Endodermal cell (in vitro differentiated cells): ENCODE measurements at regions not wholly inside any gene's neighbourhood (a gene's known extent, or its start where the extent isn't known, plus 50 kb on each side); places are given as distances from the start of the nearest gene placed in this dataset.

Experiments used
- DNase-seq: peaks from one replicate; pipeline ENCODE4 v3.0.0-alpha.2; 2017
- H3K27ac ChIP-seq: 2 replicates; pipeline ENCODE4 v1.5.1; 2013; ENCODE audit warnings: mild to moderate bottlenecking, low read depth, low read length, moderate library complexity
- H3K27me3 ChIP-seq: 2 replicates; pipeline ENCODE4 v1.6.1; 2013; ENCODE audit warnings: mild to moderate bottlenecking, low read length, moderate library complexity; ENCODE audit not compliant: insufficient read depth, control insufficient read depth, poor library complexity, severe bottlenecking
- H3K36me3 ChIP-seq: 2 replicates; pipeline ENCODE4 v1.7.0; 2013; ENCODE audit warnings: mild to moderate bottlenecking, low read length, moderate library complexity; ENCODE audit not compliant: control insufficient read depth, insufficient read depth
- H3K4me1 ChIP-seq: one replicate; pipeline ENCODE4 v1.7.0; 2013; ENCODE audit warnings: low read length; ENCODE audit not compliant: control insufficient read depth, insufficient read depth
- H3K4me3 ChIP-seq: 2 replicates; pipeline ENCODE4 v1.5.1; 2013; ENCODE audit warnings: mild to moderate bottlenecking, low read length, moderate library complexity
- H3K9ac ChIP-seq: 2 replicates; pipeline ENCODE4 v1.6.1; 2013; ENCODE audit warnings: mild to moderate bottlenecking, low read length, moderate library complexity; ENCODE audit not compliant: poor library complexity, severe bottlenecking; ENCODE audit errors: extremely low read depth
- H3K9me3 ChIP-seq: 2 replicates; pipeline ENCODE4 v1.6.1; 2013; ENCODE audit warnings: mild to moderate bottlenecking, low read length, moderate library complexity; ENCODE audit not compliant: control insufficient read depth
- H3K27ac Mint-ChIP-seq: 2 replicates; pipeline ENCODE4 v1.8.0; 2020; ENCODE audit warnings: mixed read lengths
- H3K27me3 Mint-ChIP-seq: 2 replicates; pipeline ENCODE4 v1.8.0; 2021; ENCODE audit warnings: mild to moderate bottlenecking, mixed read lengths; ENCODE audit not compliant: insufficient read depth
- H3K36me3 Mint-ChIP-seq: 2 replicates; pipeline ENCODE4 v1.8.0; 2020; ENCODE audit warnings: low read depth, mixed read lengths
- H3K4me1 Mint-ChIP-seq: 2 replicates; pipeline ENCODE4 v1.8.0; 2020; ENCODE audit warnings: mixed read lengths
- H3K4me3 Mint-ChIP-seq: 2 replicates; pipeline ENCODE4 v1.8.0; 2020; ENCODE audit warnings: mild to moderate bottlenecking, moderate library complexity, mixed read lengths
- H3K9me3 Mint-ChIP-seq: 2 replicates; pipeline ENCODE4 v1.8.0; 2020; ENCODE audit warnings: mild to moderate bottlenecking, mixed read lengths
- CTCF ChIP-seq: fragments of 200-600 bp; sonication (generic); conservative IDR thresholded peaks from 2 replicates; pipeline ENCODE4 v1.5.0; 2021; ENCODE audit warnings: antibody characterized with exemption, mild to moderate bottlenecking
- WGBS, 2 experiments: methylation state at CpG; one replicate each; pipeline versions ENCODE4 v1.1.5 to v1.1.7; 2013; ENCODE audit warnings: missing lambda C conversion rate in 2 of 2, mixed read lengths in 1 of 2; ENCODE audit not compliant: insufficient coverage in 1 of 2, insufficient read length in 1 of 2; 5-methylcytosine and 5-hydroxymethylcytosine counted together

GRCh38 chr19:32171719-32172151, 173.7 kb upstream of the ZNF507 start:
- WGBS, 2 experiments = 89 to 91% methylated on average over 7 to 12 of the region's 12 CpGs
- Mint-ChIP-seq H3K9me3 (no peaks in the 10 kb centered on the region), H3K4me1 (no peaks in the 10 kb centered on the region), H3K36me3 (no peaks in the 10 kb centered on the region), H3K27me3 (peaks cover 3% of the 10 kb centered on the region), H3K27ac (no peak overlapping the region), H3K4me3 (no peak overlapping the region)
- no peaks in the 10 kb centered on the region for H3K9me3 ChIP-seq
- H3K27ac ChIP-seq = no peak overlapping the region
- no peak overlapping the region for H3K9ac ChIP-seq
- no peak for TF ChIP-seq CTCF
- H3K36me3 ChIP-seq = no peaks in the 10 kb centered on the region
- H3K27me3 ChIP-seq = no peaks in the 10 kb centered on the region
- H3K4me3 ChIP-seq = no peak overlapping the region
- H3K4me1 ChIP-seq = no peaks in the 10 kb centered on the region
- no peak for DNase-seq

DNA sequence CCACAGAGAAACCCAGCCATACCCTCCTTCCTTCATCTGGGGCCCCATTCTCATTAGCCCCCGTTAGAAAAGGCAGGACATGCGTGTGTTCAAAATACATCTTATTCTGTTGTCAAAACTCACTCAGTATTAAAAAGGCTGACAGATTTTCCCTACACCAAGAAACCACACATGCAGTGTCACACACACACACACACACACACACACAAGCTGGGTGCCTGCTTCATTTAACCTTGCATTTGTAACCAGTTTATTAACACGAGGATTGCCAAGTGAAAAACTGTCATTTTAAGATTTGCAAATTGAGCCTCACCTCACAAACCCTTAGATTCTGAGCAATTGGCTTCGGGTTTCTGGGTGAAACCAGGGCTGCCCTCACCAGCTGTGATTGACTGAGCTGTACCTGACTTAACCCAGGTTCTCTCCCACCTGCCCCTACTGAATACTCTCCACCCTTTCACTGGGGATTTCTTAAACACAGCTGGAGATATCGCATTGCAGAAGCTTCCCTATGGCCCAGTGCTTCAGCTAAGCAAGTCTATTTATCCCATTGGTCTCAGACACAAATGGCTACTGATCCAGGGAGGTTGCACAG, 172.7 kb upstream of the ZNF507 start:
- Histone ChIP-seq H3K27me3 (no peaks in the 10 kb centered on the region), H3K4me3 (no peak overlapping the region), H3K9ac (no peak overlapping the region), H3K36me3 (no peaks in the 10 kb centered on the region), H3K4me1 (no peaks in the 10 kb centered on the region), H3K27ac (no peak overlapping the region), H3K9me3 (no peaks in the 10 kb centered on the region)
- Mint-ChIP-seq H3K4me3 (no peak overlapping the region), H3K9me3 (no peaks in the 10 kb centered on the region), H3K27ac (no peak overlapping the region), H3K4me1 (no peaks in the 10 kb centered on the region), H3K27me3 (peaks cover 3% of the 10 kb centered on the region), H3K36me3 (no peaks in the 10 kb centered on the region)
- no peak for TF ChIP-seq CTCF
- DNase-seq = no peak
- WGBS, 2 experiments = 77 to 80% methylated on average over 3 to 5 of the region's 5 CpGs

GRCh38 chr19:32173836-32174235, 171.6 kb upstream of the ZNF507 start:
- H3K9ac ChIP-seq = no peak overlapping the region
- H3K4me3 ChIP-seq = no peak overlapping the region
- Mint-ChIP-seq H3K4me1 (no peaks in the 10 kb centered on the region), H3K4me3 (no peak overlapping the region), H3K36me3 (no peaks in the 10 kb centered on the region), H3K9me3 (no peaks in the 10 kb centered on the region), H3K27ac (no peak overlapping the region), H3K27me3 (peaks cover 3% of the 10 kb centered on the region)
- WGBS, 2 experiments = 93 to 94% methylated on average over 2 to 3 of the region's 3 CpGs
- no peaks in the 10 kb centered on the region for H3K4me1 ChIP-seq
- no peaks in the 10 kb centered on the region for H3K36me3 ChIP-seq
- no peaks in the 10 kb centered on the region for H3K9me3 ChIP-seq
- DNase-seq = no peak
- no peak overlapping the region for H3K27ac ChIP-seq
- TF ChIP-seq CTCF = no peak
- H3K27me3 ChIP-seq = no peaks in the 10 kb centered on the region
